ENCODE measurements at regions not wholly inside any gene's neighbourhood (a gene's known extent, or its start where the extent isn't known, plus 50 kb on each side); places are given as distances from the start of the nearest gene placed in this dataset.

DNA sequence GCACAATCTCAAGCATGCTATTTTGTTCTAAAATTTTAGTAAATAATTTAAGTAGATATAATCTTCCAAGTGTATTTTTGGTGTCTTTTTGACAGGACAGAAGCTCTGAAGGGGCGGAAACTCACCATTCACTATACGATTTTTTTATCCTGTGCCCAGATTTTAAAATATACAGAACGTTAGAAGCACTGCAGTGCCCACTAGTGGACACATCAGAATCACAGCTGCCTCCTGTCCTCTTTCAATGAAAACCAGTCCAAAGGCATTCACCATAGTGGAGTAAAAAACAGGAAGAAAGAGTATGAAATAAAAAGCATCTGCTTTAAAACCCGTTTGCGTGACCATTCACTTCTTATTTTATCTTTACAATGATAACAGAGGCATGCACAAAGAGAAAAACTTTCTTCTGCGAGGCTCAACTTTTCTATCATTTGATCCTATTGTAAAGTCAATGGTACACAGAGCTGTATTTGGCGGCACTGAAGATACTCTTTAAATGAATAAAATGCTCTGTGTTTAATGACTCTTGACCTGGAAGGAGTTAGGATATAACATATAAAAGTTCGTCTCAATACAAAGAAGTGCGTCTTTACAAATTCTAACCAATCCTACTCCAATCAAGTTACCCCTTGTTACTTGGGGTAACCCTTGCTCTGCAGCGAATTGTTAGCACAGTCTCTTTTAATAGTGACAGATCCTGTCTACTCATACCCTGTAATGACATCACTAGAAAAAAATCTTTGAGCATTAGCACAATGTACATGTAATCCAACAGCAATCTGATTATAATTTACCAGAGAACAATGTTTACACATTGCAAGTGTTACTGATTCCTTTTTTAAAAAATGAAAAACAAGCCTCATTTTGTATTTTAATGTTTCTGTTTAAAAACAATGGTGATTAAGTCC lies 339.8 kb upstream of the PSMD7 start (continued):
- TF ChIP-seq, protein P1, sequence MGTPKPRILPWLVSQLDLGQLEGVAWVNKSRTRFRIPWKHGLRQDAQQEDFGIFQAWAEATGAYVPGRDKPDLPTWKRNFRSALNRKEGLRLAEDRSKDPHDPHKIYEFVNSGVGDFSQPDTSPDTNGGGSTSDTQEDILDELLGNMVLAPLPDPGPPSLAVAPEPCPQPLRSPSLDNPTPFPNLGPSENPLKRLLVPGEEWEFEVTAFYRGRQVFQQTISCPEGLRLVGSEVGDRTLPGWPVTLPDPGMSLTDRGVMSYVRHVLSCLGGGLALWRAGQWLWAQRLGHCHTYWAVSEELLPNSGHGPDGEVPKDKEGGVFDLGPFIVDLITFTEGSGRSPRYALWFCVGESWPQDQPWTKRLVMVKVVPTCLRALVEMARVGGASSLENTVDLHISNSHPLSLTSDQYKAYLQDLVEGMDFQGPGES (IDR thresholded peaks at IDR 0.05) = no peak
- no peak for TF ChIP-seq NR2C1 (IDR thresholded peaks at IDR 0.05)
- TF ChIP-seq RAD21 (IDR thresholded peaks at IDR 0.05; ENCODE audit: insufficient read depth, low read depth, low read length) = peak; percentile 70
- TF ChIP-seq KDM1A (IDR thresholded peaks at IDR 0.05; ENCODE audit: borderline replicate concordance) = no peak

GRCh38 chr16:73955702-73956101 lies 340.9 kb upstream of the PSMD7 start:
- intact Hi-C loops (cut with micrococcal nuclease; ENCODE audit: unreplicated experiment) = loop anchor here (5.0 kb wide), 3 partner anchors 152 to 1453 kb away; no protein-coding TSS in a partner anchor
- RAD21 ChIA-PET (ENCODE audit: unreplicated experiment) = interaction anchor here (0.7 kb wide), 1 partner anchor 79 kb away, joined by 3 read pairs; no protein-coding TSS in a partner anchor
- Histone ChIP-seq H3K36me3 (ENCODE audit: control insufficient read depth in 2 of 2, insufficient read depth in 2 of 2, low read length in 1 of 2) (no peaks in the 10 kb centered on the region), H4K20me1 (ENCODE audit: control insufficient read depth, insufficient read depth) (no peaks in the 10 kb centered on the region), H3K4me2 (ENCODE audit: control insufficient read depth, insufficient read depth) (no peak overlapping the region), H3K27ac (ENCODE audit: control insufficient read depth, insufficient read depth) (no peak overlapping the region), H3K9ac (ENCODE audit: control insufficient read depth, insufficient read depth, low read length) (no peak overlapping the region), H3K4me3 (no peak overlapping the region), H3K4me1 (ENCODE audit: control insufficient read depth, insufficient read depth, low read length) (no peaks in the 10 kb centered on the region), H3K79me2 (ENCODE audit: control insufficient read depth, insufficient read depth, low read length) (no peaks in the 10 kb centered on the region), H3K9me3 (replicated peaks; ENCODE audit: control insufficient read depth, insufficient read depth, low read length) (no peaks in the 10 kb centered on the region), H2AFZ (ENCODE audit: control insufficient read depth, low read depth, low read length) (no peak overlapping the region), H3K27me3 (replicated peaks in 1 of 2; ENCODE audit: control insufficient read depth in 2 of 2, insufficient read depth in 2 of 2, low read length in 1 of 2) (no peaks in the 10 kb centered on the region)
- CTCF ChIA-PET = interaction anchor here (0.9 to 3.5 kb wide), 7 partner anchors 8 to 1123 kb away, joined by 3 to 17 read pairs (median 4); no protein-coding TSS in a partner anchor
- in situ Hi-C loops (cut with MboI) = loop anchor here (10.0 kb wide), 1 partner anchor 1831 kb away; no protein-coding TSS in a partner anchor
- no peak for DNase-seq (ENCODE audit: low read depth, low spot score)
- no peak for ATAC-seq
- no peak for FAIRE-seq
- BruUV-seq (replicated peaks) = no TSS peak
- no peak for TF ChIP-seq REST (IDR thresholded peaks at IDR 0.05; ENCODE audit: low read depth, low read length)
- no peak for TF ChIP-seq JUND (IDR thresholded peaks at IDR 0.05; ENCODE audit: low read depth, low read length)
- no peak for TF ChIP-seq PAX5 (IDR thresholded peaks at IDR 0.05; ENCODE audit: borderline replicate concordance, low read depth, low read length)
- TF ChIP-seq YBX1 (IDR thresholded peaks at IDR 0.05) = no peak
- WGBS (ENCODE audit: insufficient coverage, insufficient replicate concordance, low lambda C conversion rate, missing lambda C conversion rate) = 40% methylated on average over 10 of the region's 11 CpGs
- SMC1A ChIA-PET (ENCODE audit: uncharacterized antibody, unreplicated experiment) = no interaction called here
- POLR2A ChIA-PET = no interaction called here
